ENCODE measurements at regions not wholly inside any gene's neighbourhood (a gene's known extent, or its start where the extent isn't known, plus 50 kb on each side); places are given as distances from the start of the nearest gene placed in this dataset.

- TF ChIP-seq POLR2A (IDR thresholded peaks at IDR 0.05) (no peak), CTCF (IDR thresholded peaks at IDR 0.05) (no peak)
These were observed 142.1 kb upstream of the IVNS1ABP start for GRCh38 chr1:185459141-185459540.
